DND-41 (cell line): ENCODE measurements at regions not wholly inside any gene's neighbourhood (a gene's known extent, or its start where the extent isn't known, plus 50 kb on each side); places are given as distances from the start of the nearest gene placed in this dataset.

Experiments
- ATAC-seq: fragments of 200-7000 bp; cut with Tn5 transposase; 3 replicates; pipeline ENCODE4 v1.9.1; 2021; ENCODE audit warnings: low read depth; ENCODE audit not compliant: insufficient read depth
- DNase-seq: peaks from one replicate; pipeline ENCODE4 v3.0.0-alpha.2; 2020
- H2AFZ ChIP-seq: 2 replicates; pipeline ENCODE4 v1.6.0; 2012; ENCODE audit warnings: low read depth, low read length
- H3K27ac ChIP-seq: 2 replicates; pipeline ENCODE4 v1.5.1; 2012; ENCODE audit warnings: low read length, inconsistent platforms
- H3K27me3 ChIP-seq: fragments of 200-600 bp; sonication (generic); 2 replicates; pipeline ENCODE4 v1.6.0; 2012; ENCODE audit warnings: low read length, mild to moderate bottlenecking, inconsistent platforms; ENCODE audit not compliant: insufficient read depth, poor library complexity
- H3K36me3 ChIP-seq: 2 replicates; pipeline ENCODE4 v1.5.1; 2012; ENCODE audit warnings: low read length, inconsistent platforms; ENCODE audit not compliant: insufficient read depth
- H3K4me1 ChIP-seq: 2 replicates; pipeline ENCODE4 v1.5.1; 2012; ENCODE audit warnings: mild to moderate bottlenecking, low read length; ENCODE audit not compliant: insufficient read depth
- H3K4me2 ChIP-seq: 2 replicates; pipeline ENCODE4 v1.6.0; 2012; ENCODE audit warnings: mild to moderate bottlenecking, moderate library complexity, low read length, inconsistent platforms; ENCODE audit not compliant: insufficient read depth
- H3K4me3 ChIP-seq, 2 experiments: fragments of 200-600 bp in 1 of 2; shearing (Covaris generic) in 1 of 2; 2 replicates each; pipeline ENCODE4 v1.5.1; 2012 to 2016; ENCODE audit warnings: inconsistent platforms in 2 of 2, low read length in 2 of 2, mild to moderate bottlenecking in 2 of 2, low read depth in 1 of 2, moderate library complexity in 1 of 2
- H3K79me2 ChIP-seq: 2 replicates; pipeline ENCODE4 v1.6.0; 2012; ENCODE audit warnings: low read length, inconsistent platforms; ENCODE audit not compliant: insufficient read depth
- H3K9ac ChIP-seq: 2 replicates; pipeline ENCODE4 v1.6.0; 2012; ENCODE audit warnings: low read depth, mild to moderate bottlenecking, inconsistent platforms, low read length, moderate library complexity
- H3K9me3 ChIP-seq: 2 replicates; pipeline ENCODE4 v1.5.1; 2012; ENCODE audit warnings: low read length, moderate library complexity, mild to moderate bottlenecking, inconsistent platforms; ENCODE audit not compliant: insufficient read depth, severe bottlenecking
- H4K20me1 ChIP-seq: 2 replicates; pipeline ENCODE4 v1.6.0; 2012; ENCODE audit warnings: low read length; ENCODE audit not compliant: insufficient read depth
- CTCF ChIP-seq: IDR thresholded peaks from 2 replicates; pipeline ENCODE4 v1.5.1; 2012; ENCODE audit warnings: borderline replicate concordance, low read length, moderate library complexity, mild to moderate bottlenecking; ENCODE audit not compliant: poor library complexity, severe bottlenecking; ENCODE audit errors: extremely low read depth
- EZH2 ChIP-seq: IDR thresholded peaks from 3 replicates; pipeline ENCODE4 v1.6.1; 2012; ENCODE audit warnings: borderline replicate concordance, low read depth, mild to moderate bottlenecking, moderate library complexity, low read length, inconsistent platforms; ENCODE audit not compliant: severe bottlenecking

DNA sequence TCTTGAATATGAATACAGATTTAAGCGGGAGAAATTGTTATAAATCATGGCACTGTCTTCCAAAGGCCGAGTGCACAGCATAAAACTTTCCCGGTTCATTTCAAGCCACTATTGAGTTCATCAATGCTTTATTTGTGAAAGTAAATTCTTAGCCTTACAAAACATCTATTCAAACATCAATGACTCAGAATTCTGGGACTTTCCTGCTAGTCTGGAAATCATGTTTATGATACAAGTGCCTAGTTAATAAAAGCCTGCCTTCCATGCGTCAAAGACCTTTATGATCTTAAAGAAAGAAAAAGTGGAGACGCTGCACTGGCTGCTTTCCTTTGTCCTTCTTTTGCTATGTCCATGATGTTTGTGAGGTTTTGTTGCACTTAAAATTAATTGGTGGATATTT is 137.7 kb downstream of the SETD4 start:
- H3K36me3 ChIP-seq = no peaks in the 10 kb centered on the region
- H3K79me2 ChIP-seq = no peaks in the 10 kb centered on the region
- H3K27ac ChIP-seq = no peak overlapping the region
- peaks cover 3% of the 10 kb centered on the region for H3K27me3 ChIP-seq
- no peaks in the 10 kb centered on the region for H3K4me1 ChIP-seq
- H2AFZ ChIP-seq = no peak overlapping the region
- H3K9me3 ChIP-seq = no peaks in the 10 kb centered on the region
- DNase-seq (no peak), ATAC-seq (no peak)
- H3K9ac ChIP-seq = no peak overlapping the region
- H4K20me1 ChIP-seq = no peaks in the 10 kb centered on the region
- no peak overlapping the region for H3K4me3 ChIP-seq
- no peak overlapping the region for H3K4me2 ChIP-seq
- TF ChIP-seq EZH2 (no peak), CTCF (no peak)

- Histone ChIP-seq H3K27me3 (peaks cover 3% of the 10 kb centered on the region), H3K4me3 (no peak overlapping the region), H3K9ac (no peak overlapping the region), H3K27ac (no peak overlapping the region), H2AFZ (no peak overlapping the region), H4K20me1 (no peaks in the 10 kb centered on the region), H3K36me3 (no peaks in the 10 kb centered on the region), H3K9me3 (no peaks in the 10 kb centered on the region), H3K4me2 (no peak overlapping the region), H3K79me2 (no peaks in the 10 kb centered on the region), H3K4me1 (no peaks in the 10 kb centered on the region)
- DNase-seq (no peak), ATAC-seq (no peak)
- TF ChIP-seq CTCF (no peak), EZH2 (no peak)
These were observed 138.9 kb downstream of the SETD4 start for GRCh38 chr21:35921471-35921870.

DNA sequence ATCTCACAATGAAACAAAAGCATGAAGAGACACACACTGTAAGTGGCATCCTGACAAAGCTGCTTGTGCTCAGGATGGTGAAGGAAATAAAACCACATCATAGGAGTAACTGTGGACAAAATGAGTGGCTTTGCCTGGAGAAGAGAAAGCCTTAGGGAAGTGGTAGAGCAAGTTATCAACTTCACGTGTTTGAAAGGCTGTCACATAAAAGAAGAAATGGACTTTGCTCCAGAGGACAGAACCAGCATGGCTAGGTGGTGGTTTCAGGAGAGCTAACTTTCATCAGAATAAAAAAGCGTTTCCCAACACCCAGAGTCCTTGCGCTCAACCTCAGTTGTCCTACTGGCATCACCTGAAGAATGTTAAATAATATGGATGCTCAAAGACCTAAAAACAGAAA is 139.9 kb downstream of the SETD4 start:
- DNase-seq = no peak
- Histone ChIP-seq H3K4me1 (no peaks in the 10 kb centered on the region), H3K27me3 (peaks cover 7% of the 10 kb centered on the region), H3K9me3 (no peaks in the 10 kb centered on the region), H3K9ac (no peak overlapping the region), H4K20me1 (no peaks in the 10 kb centered on the region), H3K36me3 (no peaks in the 10 kb centered on the region), H3K79me2 (no peaks in the 10 kb centered on the region), H3K27ac (no peak overlapping the region), H3K4me2 (no peak overlapping the region), H3K4me3 (no peak overlapping the region), H2AFZ (no peak overlapping the region)
- no peak for ATAC-seq
- TF ChIP-seq CTCF = no peak
- no peak for TF ChIP-seq EZH2

GRCh38 chr21:35915030-35915429 is 145.3 kb downstream of the SETD4 start:
- no peak overlapping the region for H2AFZ ChIP-seq
- no peak overlapping the region for H3K4me3 ChIP-seq
- no peaks in the 10 kb centered on the region for H3K36me3 ChIP-seq
- no peak for ATAC-seq
- no peaks in the 10 kb centered on the region for H4K20me1 ChIP-seq
- H3K9ac ChIP-seq = no peak overlapping the region
- no peak for TF ChIP-seq EZH2
- DNase-seq = no peak
- H3K4me1 ChIP-seq = no peaks in the 10 kb centered on the region
- peaks cover 5% of the 10 kb centered on the region for H3K27me3 ChIP-seq
- H3K79me2 ChIP-seq = no peaks in the 10 kb centered on the region
- H3K4me2 ChIP-seq = no peak overlapping the region
- peaks cover 3% of the 10 kb centered on the region for H3K9me3 ChIP-seq
- no peak overlapping the region for H3K27ac ChIP-seq
